ENCODE measurements at regions not wholly inside any gene's neighbourhood (a gene's known extent, or its start where the extent isn't known, plus 50 kb on each side); places are given as distances from the start of the nearest gene placed in this dataset.

DNA sequence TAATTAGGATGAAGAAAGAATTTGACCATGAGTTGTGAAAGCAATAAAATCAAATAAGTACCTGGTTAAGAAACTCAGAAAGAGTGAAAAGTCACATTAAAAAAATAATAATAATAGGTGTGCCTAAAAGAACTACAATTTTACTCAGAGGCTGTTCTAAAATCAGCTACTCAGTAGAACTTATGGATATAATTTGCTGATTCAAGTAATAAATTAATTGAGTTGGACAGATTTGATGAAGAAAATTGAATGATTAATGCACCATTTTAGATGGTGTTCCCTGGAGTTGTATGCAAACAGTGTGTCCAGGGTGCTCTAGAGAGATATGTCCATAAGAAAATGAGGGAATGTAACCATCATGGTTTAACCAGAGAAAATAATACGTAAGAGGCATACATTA is 2852.5 kb downstream of the PCDH9 start:
- intact Hi-C loops (cut with DNase I) = no loop called here
- no peak for DNase-seq

DNA sequence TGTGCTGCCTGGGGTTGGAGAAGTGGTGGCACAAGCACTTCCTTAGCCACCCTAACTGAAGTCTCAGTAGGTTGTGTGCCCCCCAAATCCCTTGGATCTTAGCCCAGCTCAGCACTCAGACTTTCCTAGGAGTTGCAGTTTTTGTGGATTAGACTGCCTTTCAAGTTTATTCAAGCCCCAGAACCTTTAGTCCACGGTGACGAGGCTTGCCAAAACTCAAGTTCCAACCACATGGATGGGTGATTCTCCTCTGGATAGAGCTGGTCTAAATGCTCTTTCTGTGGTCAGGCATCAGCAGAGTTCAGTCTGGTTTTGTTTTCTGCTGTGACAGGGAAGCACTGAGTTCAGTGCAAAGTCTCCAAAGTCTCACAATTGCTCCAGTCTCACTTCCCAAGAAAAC is 2858.7 kb downstream of the PCDH9 start:
- intact Hi-C loops (cut with DNase I) = no loop called here
- WGBS, 2 donors = 36 to 44% methylated on average over 2 of the region's 2 CpGs
- no peak overlapping the region for H3K27ac ChIP-seq
- H3K4me3 ChIP-seq = no peak overlapping the region
- no peaks in the 10 kb centered on the region for H3K27me3 ChIP-seq
- no peaks in the 10 kb centered on the region for H3K4me1 ChIP-seq
- no peaks in the 10 kb centered on the region for H3K36me3 ChIP-seq (replicated peaks in 1 of 2; ENCODE audit: insufficient read depth in 1 of 2, low read depth in 2 of 2)
- no peak for ATAC-seq
- DNase-seq = no peak
- H3K9me3 ChIP-seq = no peaks in the 10 kb centered on the region
- no peak for TF ChIP-seq POLR2A (IDR thresholded peaks at IDR 0.05)
- TF ChIP-seq, protein P1, sequence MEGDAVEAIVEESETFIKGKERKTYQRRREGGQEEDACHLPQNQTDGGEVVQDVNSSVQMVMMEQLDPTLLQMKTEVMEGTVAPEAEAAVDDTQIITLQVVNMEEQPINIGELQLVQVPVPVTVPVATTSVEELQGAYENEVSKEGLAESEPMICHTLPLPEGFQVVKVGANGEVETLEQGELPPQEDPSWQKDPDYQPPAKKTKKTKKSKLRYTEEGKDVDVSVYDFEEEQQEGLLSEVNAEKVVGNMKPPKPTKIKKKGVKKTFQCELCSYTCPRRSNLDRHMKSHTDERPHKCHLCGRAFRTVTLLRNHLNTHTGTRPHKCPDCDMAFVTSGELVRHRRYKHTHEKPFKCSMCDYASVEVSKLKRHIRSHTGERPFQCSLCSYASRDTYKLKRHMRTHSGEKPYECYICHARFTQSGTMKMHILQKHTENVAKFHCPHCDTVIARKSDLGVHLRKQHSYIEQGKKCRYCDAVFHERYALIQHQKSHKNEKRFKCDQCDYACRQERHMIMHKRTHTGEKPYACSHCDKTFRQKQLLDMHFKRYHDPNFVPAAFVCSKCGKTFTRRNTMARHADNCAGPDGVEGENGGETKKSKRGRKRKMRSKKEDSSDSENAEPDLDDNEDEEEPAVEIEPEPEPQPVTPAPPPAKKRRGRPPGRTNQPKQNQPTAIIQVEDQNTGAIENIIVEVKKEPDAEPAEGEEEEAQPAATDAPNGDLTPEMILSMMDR (IDR thresholded peaks at IDR 0.05) = no peak

More for the DNA sequence above, 2852.5 kb downstream of the PCDH9 start:
- Histone ChIP-seq H3K4me3 (no peak overlapping the region), H3K36me3 (replicated peaks in 1 of 2; ENCODE audit: insufficient read depth in 1 of 2, low read depth in 2 of 2) (no peaks in the 10 kb centered on the region), H3K4me1 (no peaks in the 10 kb centered on the region), H3K9me3 (no peaks in the 10 kb centered on the region), H3K27ac (no peak overlapping the region), H3K27me3 (no peaks in the 10 kb centered on the region)
- no peak for TF ChIP-seq POLR2A (IDR thresholded peaks at IDR 0.05)
- TF ChIP-seq, protein P1 (IDR thresholded peaks at IDR 0.05) = no peak
- 67 to 72% methylated on average over 1 of the region's 1 CpG for WGBS, 2 donors
- ATAC-seq = no peak

DNA sequence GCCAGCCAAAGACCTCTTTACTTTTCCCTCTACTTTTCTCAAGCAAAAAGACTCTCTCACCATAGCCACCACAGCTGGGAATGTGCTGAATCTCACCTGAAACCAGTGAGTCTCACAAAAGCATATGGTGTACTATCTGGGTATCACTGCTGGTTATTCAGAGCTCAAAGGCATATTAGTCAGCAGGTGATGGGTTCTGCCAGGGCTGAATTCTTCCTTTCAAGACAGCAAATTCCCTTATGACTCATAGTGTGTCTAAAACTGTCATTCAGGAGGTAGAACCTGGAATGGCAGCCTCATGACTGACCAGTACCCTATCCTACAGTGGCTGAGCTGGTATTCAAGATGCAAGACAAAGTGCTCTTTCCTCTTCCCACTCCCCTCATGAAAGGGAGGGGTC is 2859.1 kb downstream of the PCDH9 start:
- H3K9me3 ChIP-seq = no peaks in the 10 kb centered on the region
- ATAC-seq (no peak), DNase-seq (no peak)
- TF ChIP-seq POLR2A (IDR thresholded peaks at IDR 0.05) = no peak
- TF ChIP-seq, protein P1 (IDR thresholded peaks at IDR 0.05) = no peak
- no peaks in the 10 kb centered on the region for H3K36me3 ChIP-seq (replicated peaks in 1 of 2; ENCODE audit: insufficient read depth in 1 of 2, low read depth in 2 of 2)
- H3K27ac ChIP-seq = no peak overlapping the region
- no peaks in the 10 kb centered on the region for H3K27me3 ChIP-seq
- H3K4me3 ChIP-seq = no peak overlapping the region
- H3K4me1 ChIP-seq = no peaks in the 10 kb centered on the region
- intact Hi-C loops (cut with DNase I) = no loop called here

DNA sequence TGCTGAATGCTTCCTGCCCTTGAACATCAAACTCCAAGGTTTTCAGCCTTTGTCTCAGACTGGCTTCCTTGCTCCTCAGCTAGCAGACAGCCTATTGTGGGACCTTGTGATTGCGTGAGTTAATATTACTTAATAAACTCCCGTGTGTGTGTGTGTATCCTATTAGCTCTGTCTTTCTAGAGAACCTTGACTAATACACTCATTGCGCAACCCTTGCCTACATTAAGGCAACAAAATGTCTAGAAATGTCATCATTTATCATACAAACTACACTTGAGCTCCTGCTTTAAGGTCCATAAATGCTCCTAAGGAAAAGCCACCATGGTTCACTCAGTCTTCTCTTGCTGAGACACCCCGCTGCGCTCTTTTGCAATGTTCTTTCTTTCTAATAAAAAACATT is 2861.0 kb downstream of the PCDH9 start:
- DNase-seq = no peak
- no peaks in the 10 kb centered on the region for H3K4me1 ChIP-seq
- H3K27me3 ChIP-seq = no peaks in the 10 kb centered on the region
- H3K9me3 ChIP-seq = no peaks in the 10 kb centered on the region
- 75 to 76% methylated on average over 5 of the region's 5 CpGs for WGBS, 2 donors
- intact Hi-C loops (cut with DNase I) = no loop called here
- H3K27ac ChIP-seq = no peak overlapping the region
- ATAC-seq = no peak
- TF ChIP-seq POLR2A (IDR thresholded peaks at IDR 0.05) = no peak
- TF ChIP-seq, protein P1 (IDR thresholded peaks at IDR 0.05) = no peak
- no peak overlapping the region for H3K4me3 ChIP-seq
- no peaks in the 10 kb centered on the region for H3K36me3 ChIP-seq (replicated peaks in 1 of 2; ENCODE audit: insufficient read depth in 1 of 2, low read depth in 2 of 2)

DNA sequence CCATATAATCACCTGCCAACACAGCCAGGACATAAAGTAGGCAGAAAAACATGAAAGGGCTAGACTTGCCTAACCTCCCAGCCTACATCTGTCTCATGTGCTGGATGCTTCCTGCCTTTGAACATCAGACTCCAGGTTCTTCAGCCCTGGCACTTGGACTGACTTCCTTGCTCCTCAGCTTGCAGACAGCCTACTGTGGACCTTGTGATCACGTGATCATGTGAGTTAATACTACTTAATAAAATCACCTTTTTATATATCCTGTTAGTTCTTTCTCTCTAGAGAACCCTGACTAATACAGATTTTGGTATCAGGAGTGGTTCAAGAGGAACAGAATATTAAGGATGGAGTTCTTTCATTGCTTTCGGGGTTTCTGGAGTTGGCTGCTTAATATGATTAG is 2867.6 kb downstream of the PCDH9 start:
- Histone ChIP-seq H3K36me3 (replicated peaks in 1 of 2; ENCODE audit: insufficient read depth in 1 of 2, low read depth in 2 of 2) (no peaks in the 10 kb centered on the region), H3K9me3 (no peaks in the 10 kb centered on the region), H3K4me3 (no peak overlapping the region), H3K27ac (no peak overlapping the region), H3K4me1 (no peaks in the 10 kb centered on the region), H3K27me3 (no peaks in the 10 kb centered on the region)
- intact Hi-C loops (cut with DNase I) = no loop called here
- WGBS, 2 donors = 52 to 66% methylated on average over 2 of the region's 2 CpGs
- DNase-seq (no peak), ATAC-seq (no peak)
- no peak for TF ChIP-seq POLR2A (IDR thresholded peaks at IDR 0.05)
- TF ChIP-seq, protein P1 (IDR thresholded peaks at IDR 0.05) = no peak
